ENCODE measurements at regions not wholly inside any gene's neighbourhood (a gene's known extent, or its start where the extent isn't known, plus 50 kb on each side); places are given as distances from the start of the nearest gene placed in this dataset.

- WGBS, 3 donors: 87 to 93% (median 91%) methylated on average over 2 of the region's 2 CpGs
- Histone ChIP-seq H3K4me1 (ENCODE audit: insufficient read depth) (no peaks in the 10 kb centered on the region), H3K27ac (no peak overlapping the region), H3K36me3 (no peaks in the 10 kb centered on the region), H3K4me3 (no peak overlapping the region), H3K9me3 (no peaks in the 10 kb centered on the region), H3K27me3 (no peaks in the 10 kb centered on the region)
- DNase-seq: no peak
- no peak for TF ChIP-seq CTCF (IDR thresholded peaks at IDR 0.05)
- TF ChIP-seq POLR2A (IDR thresholded peaks at IDR 0.05): no peak
- TF ChIP-seq EP300 (IDR thresholded peaks at IDR 0.05): no peak
- intact Hi-C loops (cut with DNase I): no loop called here
Observed at GRCh38 chr2:153667475-153667874, 188.9 kb upstream of the RPRM start.

GRCh38 chr2:153668923-153669322 is 190.4 kb upstream of the RPRM start:
- H3K27ac ChIP-seq: no peak overlapping the region
- no peaks in the 10 kb centered on the region for H3K27me3 ChIP-seq
- intact Hi-C loops (cut with DNase I): no loop called here
- no peaks in the 10 kb centered on the region for H3K36me3 ChIP-seq
- H3K4me1 ChIP-seq (ENCODE audit: insufficient read depth): no peaks in the 10 kb centered on the region
- WGBS, 3 donors: 67 to 79% (median 78%) methylated on average over 2 of the region's 2 CpGs
- H3K4me3 ChIP-seq: no peak overlapping the region
- TF ChIP-seq CTCF (IDR thresholded peaks at IDR 0.05) (no peak), POLR2A (IDR thresholded peaks at IDR 0.05) (no peak), EP300 (IDR thresholded peaks at IDR 0.05) (no peak)
- no peak for DNase-seq
- H3K9me3 ChIP-seq: no peaks in the 10 kb centered on the region

GRCh38 chr2:153710128-153710527 is 161.6 kb upstream of the GALNT13 start:
- no peak overlapping the region for H3K27ac ChIP-seq
- no peak for DNase-seq
- intact Hi-C loops (cut with DNase I): no loop called here
- WGBS, 3 donors: 79 to 86% (median 83%) methylated on average over 6 of the region's 6 CpGs
- H3K4me3 ChIP-seq: no peak overlapping the region
- TF ChIP-seq EP300 (IDR thresholded peaks at IDR 0.05) (no peak), CTCF (IDR thresholded peaks at IDR 0.05) (no peak), POLR2A (IDR thresholded peaks at IDR 0.05) (no peak)
- no peaks in the 10 kb centered on the region for H3K27me3 ChIP-seq
- H3K9me3 ChIP-seq: no peaks in the 10 kb centered on the region
- no peaks in the 10 kb centered on the region for H3K4me1 ChIP-seq (ENCODE audit: insufficient read depth)
- H3K36me3 ChIP-seq: no peaks in the 10 kb centered on the region

- no peak for DNase-seq
Observed at GRCh38 chr2:153715218-153715850, 156.4 kb upstream of the GALNT13 start.

More at GRCh38 chr2:153715218-153715850, 156.4 kb upstream of the GALNT13 start:
- Histone ChIP-seq H3K4me3 (no peak overlapping the region), H3K4me1 (ENCODE audit: insufficient read depth) (no peaks in the 10 kb centered on the region), H3K9me3 (no peaks in the 10 kb centered on the region), H3K27me3 (no peaks in the 10 kb centered on the region), H3K27ac (no peak overlapping the region), H3K36me3 (no peaks in the 10 kb centered on the region)
- TF ChIP-seq CTCF (IDR thresholded peaks at IDR 0.05) (no peak), EP300 (IDR thresholded peaks at IDR 0.05) (no peak), POLR2A (IDR thresholded peaks at IDR 0.05) (no peak)
- WGBS, 3 donors: 52 to 57% (median 54%) methylated on average over 2 of the region's 2 CpGs
- intact Hi-C loops (cut with DNase I): no loop called here
